HG03066 (cell line): ENCODE measurements at regions not wholly inside any gene's neighbourhood (a gene's known extent, or its start where the extent isn't known, plus 50 kb on each side); places are given as distances from the start of the nearest gene placed in this dataset.
"Not testable (repeated sequence)": the region's sequence is repeated elsewhere in the genome, so short reads cannot be mapped to it uniquely, and the experiment has no call there.

ENCODE experiments used
- ATAC-seq: cut with Tn5 transposase; IDR thresholded peaks from one replicate; pipeline ENCODE4 v1.9.1; 2021; ENCODE audit warnings: low read depth; ENCODE audit not compliant: unreplicated experiment

- no peak for ATAC-seq
Observed at GRCh38 chr6:69494595-69494994, 302.2 kb downstream of the LMBRD1 start.

- no peak for ATAC-seq
Observed at GRCh38 chr6:69489970-69490369, 306.8 kb downstream of the LMBRD1 start.

- no peak for ATAC-seq
Observed at GRCh38 chr6:69487688-69488087, 309.1 kb downstream of the LMBRD1 start.

- no peak for ATAC-seq
Observed at GRCh38 chr6:69466979-69467570, 329.7 kb downstream of the LMBRD1 start.

- ATAC-seq, result no peak
Observed at GRCh38 chr6:69465866-69466265, 330.9 kb downstream of the LMBRD1 start.

GRCh38 chr6:69456086-69456485 lies 340.7 kb downstream of the LMBRD1 start:
- no peak for ATAC-seq

- ATAC-seq, result not testable (repeated sequence)
Observed at GRCh38 chr6:69454619-69455018, 342.2 kb downstream of the LMBRD1 start.

GRCh38 chr6:69450493-69450892 lies 346.3 kb downstream of the LMBRD1 start:
- not testable (repeated sequence) for ATAC-seq

GRCh38 chr6:69449887-69450286 lies 346.9 kb downstream of the LMBRD1 start:
- no peak for ATAC-seq
